ENCODE measurements at regions not wholly inside any gene's neighbourhood (a gene's known extent, or its start where the extent isn't known, plus 50 kb on each side); places are given as distances from the start of the nearest gene placed in this dataset.

- no peak for DNase-seq (ENCODE audit: low read depth, low spot score)
These were observed 85.0 kb upstream of the TACR1 start for GRCh38 chr2:75284345-75284744.

- DNase-seq (ENCODE audit: low read depth, low spot score): no peak
These were observed 79.6 kb upstream of the TACR1 start for GRCh38 chr2:75278821-75279379.

GRCh38 chr2:75278314-75278713, 79.0 kb upstream of the TACR1 start:
- DNase-seq (ENCODE audit: low read depth, low spot score): no peak

- DNase-seq (ENCODE audit: low read depth, low spot score): no peak
These were observed 77.8 kb upstream of the TACR1 start for GRCh38 chr2:75277111-75277510.

- DNase-seq (ENCODE audit: low read depth, low spot score): peak; percentile 20
These were observed 77.0 kb upstream of the TACR1 start for GRCh38 chr2:75276093-75277029.

- no peak for DNase-seq (ENCODE audit: low read depth, low spot score)
These were observed 75.6 kb upstream of the TACR1 start for GRCh38 chr2:75274936-75275335.

- no peak for DNase-seq (ENCODE audit: low read depth, low spot score)
These were observed 68.8 kb upstream of the TACR1 start for GRCh38 chr2:75268112-75268511.

- no peak for DNase-seq (ENCODE audit: low read depth, low spot score)
These were observed 62.6 kb upstream of the TACR1 start for GRCh38 chr2:75261923-75262322.

GRCh38 chr2:75260946-75261345, 61.6 kb upstream of the TACR1 start:
- no peak for DNase-seq (ENCODE audit: low read depth, low spot score)

- no peak for DNase-seq (ENCODE audit: low read depth, low spot score)
These were observed 59.3 kb upstream of the TACR1 start for GRCh38 chr2:75258620-75259019.

- DNase-seq (ENCODE audit: low read depth, low spot score): no peak
These were observed 57.2 kb upstream of the TACR1 start for GRCh38 chr2:75256485-75256884.

- DNase-seq (ENCODE audit: low read depth, low spot score): no peak
These were observed 54.2 kb upstream of the TACR1 start for GRCh38 chr2:75253526-75253925.

GRCh38 chr2:75251896-75252295, 52.6 kb upstream of the TACR1 start:
- DNase-seq (ENCODE audit: low read depth, low spot score): no peak

Measured in iPS DF 19.7 (cell line).